Pancreas (tissue), 10 donors: ENCODE measurements at regions not wholly inside any gene's neighbourhood (a gene's known extent, or its start where the extent isn't known, plus 50 kb on each side); places are given as distances from the start of the nearest gene placed in this dataset.

Experiments
- ATAC-seq, 4 donors: fragments of 200-7000 bp; cut with Tn5 transposase; one replicate each; pipeline versions ENCODE4 v1.8.0 to v1.9.1; 2020; ENCODE audit warnings: mild to moderate bottlenecking in 4 of 4, moderate library complexity in 4 of 4
- DNase-seq, 6 donors: peaks; one replicate each; pipeline ENCODE4 v3.0.0-alpha.2; 2020
- FAIRE-seq: peaks from 2 replicates; lab custom pipeline; 2012; peaks lifted over from hg19 to GRCh38; lab: Jason Lieb, UNC
- H3K27ac ChIP-seq, 4 donors: fragments of 200-600 bp; sonication (generic); 1 replicate in 3 of 4; 2 replicates in 1 of 4; pipeline versions ENCODE4 v1.5.0 to v1.8.0; 2020
- H3K27me3 ChIP-seq, 4 donors: fragments of 200-600 bp; one replicate each; pipeline ENCODE4 v1.8.0; 2021
- H3K36me3 ChIP-seq, 3 donors: fragments of 200-600 bp; sonication (generic) in 1 of 3; one replicate each; pipeline versions ENCODE4 v1.5.0 to v1.8.0; 2020 to 2021
- H3K4me1 ChIP-seq, 3 donors: fragments of 200-600 bp; one replicate each; pipeline ENCODE4 v1.8.0; 2021
- H3K4me3 ChIP-seq, 4 donors: fragments of 200-600 bp; sonication (generic) in 2 of 4; one replicate each; pipeline versions ENCODE4 v1.5.0 to v1.8.0; 2020 to 2021
- H3K9me3 ChIP-seq, 4 donors: fragments of 200-600 bp; one replicate each; pipeline ENCODE4 v1.8.0; 2021
- WGBS, 2 donors: extraction: QIAGEN DNeasy Blood & Tissue Kit; methylation state at CpG; one replicate each; pipeline ENCODE4 v1.1.7; 2013; 5-methylcytosine and 5-hydroxymethylcytosine counted together
- intact Hi-C, 3 donors: fragments of 100-400 bp; cut with DNase I; formaldehyde crosslinking; loops; one replicate each; pipeline versions ENCODE4 v1.11.1 to v1.14.2; 2022
- TF ChIP-seq, protein P1 (sequence below), 4 donors: fragments of 200-600 bp; sonication (generic) in 3 of 4; IDR thresholded peaks; one replicate each; pipeline versions ENCODE4 v1.5.0 to v1.8.0; 2021; ENCODE audit warnings: antibody characterized with exemption in 4 of 4
- donor health status: healthy with polysubstance abuse.
- donor health status: DM: no; HTN: no; CAD: no; lungs with moderate emphysema.
- donor health status: DM: no; HTN: no; CAD: no.
- donor health status: control.
- donor health status: control.
- donor health status: Bipolar disorder and iron deficiency.
- donor health status: DM: yes; HTN: yes; CAD: no.
- donor health status: DM: no; HTN: no; CAD: no.
- donor health status: DM: no; HTN: no; CAD: no.
- donor health status: DM: yes; HTN: yes; CAD: no.

DNA sequence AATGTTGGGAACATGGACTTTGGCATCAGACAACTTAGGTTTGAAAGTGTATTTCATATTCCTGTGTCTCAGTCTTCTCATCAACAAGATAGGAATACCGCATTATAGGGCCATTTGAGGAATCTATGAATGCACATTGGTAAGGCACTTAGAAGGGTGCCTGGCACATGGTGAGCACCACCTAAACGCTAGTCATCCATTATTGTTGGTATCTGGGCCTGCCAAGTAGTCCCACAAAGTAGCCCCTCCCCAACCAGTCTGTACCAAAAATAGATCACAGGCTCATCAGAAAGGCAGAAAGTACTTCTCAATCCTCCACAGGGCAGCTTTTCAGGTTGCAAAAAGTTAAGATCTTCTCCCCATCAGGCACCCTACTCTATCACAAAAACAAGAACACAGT lies 162.3 kb upstream of the KLF3 start:
- DNase-seq (no peak), ATAC-seq (no peak), FAIRE-seq (no peak)
- Histone ChIP-seq H3K4me1 (no peaks in the 10 kb centered on the region), H3K4me3 (no peak overlapping the region), H3K36me3 (no peaks in the 10 kb centered on the region), H3K9me3 (no peaks in the 10 kb centered on the region), H3K27ac (no peak overlapping the region), H3K27me3 (no peaks in the 10 kb centered on the region)
- 89 to 97% methylated on average over 2 of the region's 2 CpGs for WGBS, 2 donors
- intact Hi-C loops, result no loop called here
- TF ChIP-seq, protein P1, sequence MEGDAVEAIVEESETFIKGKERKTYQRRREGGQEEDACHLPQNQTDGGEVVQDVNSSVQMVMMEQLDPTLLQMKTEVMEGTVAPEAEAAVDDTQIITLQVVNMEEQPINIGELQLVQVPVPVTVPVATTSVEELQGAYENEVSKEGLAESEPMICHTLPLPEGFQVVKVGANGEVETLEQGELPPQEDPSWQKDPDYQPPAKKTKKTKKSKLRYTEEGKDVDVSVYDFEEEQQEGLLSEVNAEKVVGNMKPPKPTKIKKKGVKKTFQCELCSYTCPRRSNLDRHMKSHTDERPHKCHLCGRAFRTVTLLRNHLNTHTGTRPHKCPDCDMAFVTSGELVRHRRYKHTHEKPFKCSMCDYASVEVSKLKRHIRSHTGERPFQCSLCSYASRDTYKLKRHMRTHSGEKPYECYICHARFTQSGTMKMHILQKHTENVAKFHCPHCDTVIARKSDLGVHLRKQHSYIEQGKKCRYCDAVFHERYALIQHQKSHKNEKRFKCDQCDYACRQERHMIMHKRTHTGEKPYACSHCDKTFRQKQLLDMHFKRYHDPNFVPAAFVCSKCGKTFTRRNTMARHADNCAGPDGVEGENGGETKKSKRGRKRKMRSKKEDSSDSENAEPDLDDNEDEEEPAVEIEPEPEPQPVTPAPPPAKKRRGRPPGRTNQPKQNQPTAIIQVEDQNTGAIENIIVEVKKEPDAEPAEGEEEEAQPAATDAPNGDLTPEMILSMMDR (IDR thresholded peaks at IDR 0.05), result no peak

- no peak for FAIRE-seq
- Histone ChIP-seq H3K4me1 (no peaks in the 10 kb centered on the region), H3K27me3 (no peaks in the 10 kb centered on the region), H3K4me3 (no peak overlapping the region), H3K9me3 (no peaks in the 10 kb centered on the region), H3K27ac (no peak overlapping the region), H3K36me3 (no peaks in the 10 kb centered on the region)
- no peak for DNase-seq
- 74 to 80% methylated on average over 6 of the region's 6 CpGs for WGBS, 2 donors
- TF ChIP-seq, protein P1 (IDR thresholded peaks at IDR 0.05), result no peak
- intact Hi-C loops, result no loop called here
- no peak for ATAC-seq
Observed at GRCh38 chr4:38503689-38504395, 160.2 kb upstream of the KLF3 start.

GRCh38 chr4:38504396-38504715 lies 159.6 kb upstream of the KLF3 start:
- no peaks in the 10 kb centered on the region for H3K4me1 ChIP-seq
- intact Hi-C loops, result no loop called here
- WGBS, 2 donors, result 90 to 91% methylated on average over 2 of the region's 2 CpGs

GRCh38 chr4:38509551-38509950 lies 154.4 kb upstream of the KLF3 start:
- H3K36me3 ChIP-seq, result no peaks in the 10 kb centered on the region
- ATAC-seq, result no peak
- H3K4me3 ChIP-seq, result no peak overlapping the region
- 81 to 82% methylated on average over 5 of the region's 5 CpGs for WGBS, 2 donors
- no peaks in the 10 kb centered on the region for H3K27me3 ChIP-seq
- no peak for FAIRE-seq
- no peaks in the 10 kb centered on the region for H3K9me3 ChIP-seq
- intact Hi-C loops, result no loop called here
- H3K27ac ChIP-seq, result no peak overlapping the region
- TF ChIP-seq, protein P1 (IDR thresholded peaks at IDR 0.05), result no peak
- H3K4me1 ChIP-seq, result no peaks in the 10 kb centered on the region
- no peak for DNase-seq

More at GRCh38 chr4:38504396-38504715, 159.6 kb upstream of the KLF3 start:
- Histone ChIP-seq H3K27ac (no peak overlapping the region), H3K9me3 (no peaks in the 10 kb centered on the region), H3K4me3 (no peak overlapping the region), H3K27me3 (no peaks in the 10 kb centered on the region), H3K36me3 (no peaks in the 10 kb centered on the region)
- no peak for DNase-seq
- no peak for ATAC-seq
- TF ChIP-seq, protein P1 (IDR thresholded peaks at IDR 0.05), result no peak
- no peak for FAIRE-seq

- DNase-seq (no peak), FAIRE-seq (no peak), ATAC-seq (no peak)
- Histone ChIP-seq H3K36me3 (no peaks in the 10 kb centered on the region), H3K27me3 (no peaks in the 10 kb centered on the region), H3K9me3 (no peaks in the 10 kb centered on the region), H3K4me1 (no peaks in the 10 kb centered on the region), H3K27ac (no peak overlapping the region), H3K4me3 (no peak overlapping the region)
- intact Hi-C loops, result no loop called here
- TF ChIP-seq, protein P1 (IDR thresholded peaks at IDR 0.05), result no peak
- 91 to 98% methylated on average over 2 of the region's 2 CpGs for whole genome bisulfite sequencing, 2 donors
Observed at GRCh38 chr4:38510201-38510600, 153.8 kb upstream of the KLF3 start.
